ENCODE measurements at regions not wholly inside any gene's neighbourhood (a gene's known extent, or its start where the extent isn't known, plus 50 kb on each side); places are given as distances from the start of the nearest gene placed in this dataset.

GRCh38 chr12:25675808-25676207 is 122.7 kb upstream of the LMNTD1 start (continued):
- TF ChIP-seq, protein P1, sequence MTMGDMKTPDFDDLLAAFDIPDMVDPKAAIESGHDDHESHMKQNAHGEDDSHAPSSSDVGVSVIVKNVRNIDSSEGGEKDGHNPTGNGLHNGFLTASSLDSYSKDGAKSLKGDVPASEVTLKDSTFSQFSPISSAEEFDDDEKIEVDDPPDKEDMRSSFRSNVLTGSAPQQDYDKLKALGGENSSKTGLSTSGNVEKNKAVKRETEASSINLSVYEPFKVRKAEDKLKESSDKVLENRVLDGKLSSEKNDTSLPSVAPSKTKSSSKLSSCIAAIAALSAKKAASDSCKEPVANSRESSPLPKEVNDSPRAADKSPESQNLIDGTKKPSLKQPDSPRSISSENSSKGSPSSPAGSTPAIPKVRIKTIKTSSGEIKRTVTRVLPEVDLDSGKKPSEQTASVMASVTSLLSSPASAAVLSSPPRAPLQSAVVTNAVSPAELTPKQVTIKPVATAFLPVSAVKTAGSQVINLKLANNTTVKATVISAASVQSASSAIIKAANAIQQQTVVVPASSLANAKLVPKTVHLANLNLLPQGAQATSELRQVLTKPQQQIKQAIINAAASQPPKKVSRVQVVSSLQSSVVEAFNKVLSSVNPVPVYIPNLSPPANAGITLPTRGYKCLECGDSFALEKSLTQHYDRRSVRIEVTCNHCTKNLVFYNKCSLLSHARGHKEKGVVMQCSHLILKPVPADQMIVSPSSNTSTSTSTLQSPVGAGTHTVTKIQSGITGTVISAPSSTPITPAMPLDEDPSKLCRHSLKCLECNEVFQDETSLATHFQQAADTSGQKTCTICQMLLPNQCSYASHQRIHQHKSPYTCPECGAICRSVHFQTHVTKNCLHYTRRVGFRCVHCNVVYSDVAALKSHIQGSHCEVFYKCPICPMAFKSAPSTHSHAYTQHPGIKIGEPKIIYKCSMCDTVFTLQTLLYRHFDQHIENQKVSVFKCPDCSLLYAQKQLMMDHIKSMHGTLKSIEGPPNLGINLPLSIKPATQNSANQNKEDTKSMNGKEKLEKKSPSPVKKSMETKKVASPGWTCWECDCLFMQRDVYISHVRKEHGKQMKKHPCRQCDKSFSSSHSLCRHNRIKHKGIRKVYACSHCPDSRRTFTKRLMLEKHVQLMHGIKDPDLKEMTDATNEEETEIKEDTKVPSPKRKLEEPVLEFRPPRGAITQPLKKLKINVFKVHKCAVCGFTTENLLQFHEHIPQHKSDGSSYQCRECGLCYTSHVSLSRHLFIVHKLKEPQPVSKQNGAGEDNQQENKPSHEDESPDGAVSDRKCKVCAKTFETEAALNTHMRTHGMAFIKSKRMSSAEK (CRISPR knock-in tag; IDR thresholded peaks at IDR 0.05; ENCODE audit: borderline replicate concordance) = no peak

DNA sequence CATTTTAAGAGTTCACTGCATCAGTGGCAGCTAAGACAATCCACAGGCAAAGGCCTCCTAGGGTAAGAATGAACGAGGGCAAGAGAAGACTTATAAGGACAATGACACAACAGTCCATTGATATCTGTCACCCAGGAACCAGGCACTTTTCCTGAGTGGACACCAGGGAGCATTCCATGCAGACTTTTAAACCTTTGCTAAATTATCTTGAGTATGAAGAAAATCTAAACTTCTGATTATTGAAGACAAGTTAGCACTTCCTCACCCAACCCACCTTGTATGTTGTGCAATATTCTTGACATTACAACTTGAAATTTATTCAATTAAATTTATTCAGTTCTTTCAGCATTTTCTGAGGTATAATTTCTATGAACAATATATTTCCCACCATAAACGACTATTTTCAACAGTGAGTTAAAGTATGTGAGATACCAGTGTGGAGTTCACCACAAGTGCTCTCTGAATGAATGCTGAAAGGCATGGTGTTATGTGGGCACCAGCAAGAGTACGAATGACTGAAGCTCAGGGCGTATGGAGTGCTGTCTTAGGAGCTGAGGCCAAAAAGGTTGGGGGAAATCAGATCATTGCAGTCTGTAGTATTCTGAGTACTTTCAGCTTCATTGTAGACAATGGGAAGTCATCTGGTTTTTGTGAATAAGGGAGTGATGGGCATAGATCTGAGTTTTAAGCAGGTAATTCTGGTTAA is 124.3 kb upstream of the LMNTD1 start:
- CTCF ChIA-PET = no interaction called here
- Mint-ChIP-seq H3K27me3 (ENCODE audit: low read depth) (no peaks in the 10 kb centered on the region), H3K36me3 (no peaks in the 10 kb centered on the region), H3K4me1 (peaks cover 15% of the 10 kb centered on the region), H3K27ac (no peak overlapping the region), H3K4me3 (no peak overlapping the region), H3K9me3 (no peaks in the 10 kb centered on the region)
- DNase-seq (ENCODE audit: low spot score) (no peak), ATAC-seq (no peak)
- POLR2A ChIA-PET = no interaction called here
- TF ChIP-seq PRRX2 (CRISPR knock-in tag; IDR thresholded peaks at IDR 0.05) (no peak), FOXJ3 (CRISPR knock-in tag; IDR thresholded peaks at IDR 0.05; ENCODE audit: borderline replicate concordance) (no peak), AFF4 (CRISPR knock-in tag; IDR thresholded peaks at IDR 0.05; ENCODE audit: borderline replicate concordance) (no peak), NFE2L1 (CRISPR knock-in tag; IDR thresholded peaks at IDR 0.05) (no peak), SP1 (CRISPR knock-in tag; conservative IDR thresholded peaks at IDR 0.05) (no peak), EMX1 (CRISPR knock-in tag; IDR thresholded peaks at IDR 0.05) (no peak), ZNF219 (CRISPR knock-in tag; IDR thresholded peaks at IDR 0.05; ENCODE audit: borderline replicate concordance) (no peak)
- TF ChIP-seq, protein P2, sequence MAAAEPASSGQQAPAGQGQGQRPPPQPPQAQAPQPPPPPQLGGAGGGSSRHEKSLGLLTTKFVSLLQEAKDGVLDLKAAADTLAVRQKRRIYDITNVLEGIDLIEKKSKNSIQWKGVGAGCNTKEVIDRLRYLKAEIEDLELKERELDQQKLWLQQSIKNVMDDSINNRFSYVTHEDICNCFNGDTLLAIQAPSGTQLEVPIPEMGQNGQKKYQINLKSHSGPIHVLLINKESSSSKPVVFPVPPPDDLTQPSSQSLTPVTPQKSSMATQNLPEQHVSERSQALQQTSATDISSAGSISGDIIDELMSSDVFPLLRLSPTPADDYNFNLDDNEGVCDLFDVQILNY (CRISPR knock-in tag; IDR thresholded peaks at IDR 0.05) = no peak
- TF ChIP-seq, protein P3, sequence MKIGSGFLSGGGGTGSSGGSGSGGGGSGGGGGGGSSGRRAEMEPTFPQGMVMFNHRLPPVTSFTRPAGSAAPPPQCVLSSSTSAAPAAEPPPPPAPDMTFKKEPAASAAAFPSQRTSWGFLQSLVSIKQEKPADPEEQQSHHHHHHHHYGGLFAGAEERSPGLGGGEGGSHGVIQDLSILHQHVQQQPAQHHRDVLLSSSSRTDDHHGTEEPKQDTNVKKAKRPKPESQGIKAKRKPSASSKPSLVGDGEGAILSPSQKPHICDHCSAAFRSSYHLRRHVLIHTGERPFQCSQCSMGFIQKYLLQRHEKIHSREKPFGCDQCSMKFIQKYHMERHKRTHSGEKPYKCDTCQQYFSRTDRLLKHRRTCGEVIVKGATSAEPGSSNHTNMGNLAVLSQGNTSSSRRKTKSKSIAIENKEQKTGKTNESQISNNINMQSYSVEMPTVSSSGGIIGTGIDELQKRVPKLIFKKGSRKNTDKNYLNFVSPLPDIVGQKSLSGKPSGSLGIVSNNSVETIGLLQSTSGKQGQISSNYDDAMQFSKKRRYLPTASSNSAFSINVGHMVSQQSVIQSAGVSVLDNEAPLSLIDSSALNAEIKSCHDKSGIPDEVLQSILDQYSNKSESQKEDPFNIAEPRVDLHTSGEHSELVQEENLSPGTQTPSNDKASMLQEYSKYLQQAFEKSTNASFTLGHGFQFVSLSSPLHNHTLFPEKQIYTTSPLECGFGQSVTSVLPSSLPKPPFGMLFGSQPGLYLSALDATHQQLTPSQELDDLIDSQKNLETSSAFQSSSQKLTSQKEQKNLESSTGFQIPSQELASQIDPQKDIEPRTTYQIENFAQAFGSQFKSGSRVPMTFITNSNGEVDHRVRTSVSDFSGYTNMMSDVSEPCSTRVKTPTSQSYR (CRISPR knock-in tag; IDR thresholded peaks at IDR 0.05) = no peak

GRCh38 chr12:25681580-25681979 is 128.5 kb upstream of the LMNTD1 start:
- TF ChIP-seq OVOL2 (CRISPR knock-in tag; IDR thresholded peaks at IDR 0.05; ENCODE audit: borderline replicate concordance) (no peak), NFE2L1 (CRISPR knock-in tag; IDR thresholded peaks at IDR 0.05) (no peak), FOXP1 (CRISPR knock-in tag; IDR thresholded peaks at IDR 0.05; ENCODE audit: borderline replicate concordance) (no peak), NR1H2 (CRISPR knock-in tag; IDR thresholded peaks at IDR 0.05) (no peak), TEAD1 (CRISPR knock-in tag; IDR thresholded peaks at IDR 0.05) (no peak), CREB1 (CRISPR knock-in tag; IDR thresholded peaks at IDR 0.05) (no peak), ESRRA (CRISPR knock-in tag; IDR thresholded peaks at IDR 0.05; ENCODE audit: borderline replicate concordance) (no peak), MXD4 (CRISPR knock-in tag; IDR thresholded peaks at IDR 0.05; ENCODE audit: borderline replicate concordance) (no peak)
- TF ChIP-seq, protein P4, sequence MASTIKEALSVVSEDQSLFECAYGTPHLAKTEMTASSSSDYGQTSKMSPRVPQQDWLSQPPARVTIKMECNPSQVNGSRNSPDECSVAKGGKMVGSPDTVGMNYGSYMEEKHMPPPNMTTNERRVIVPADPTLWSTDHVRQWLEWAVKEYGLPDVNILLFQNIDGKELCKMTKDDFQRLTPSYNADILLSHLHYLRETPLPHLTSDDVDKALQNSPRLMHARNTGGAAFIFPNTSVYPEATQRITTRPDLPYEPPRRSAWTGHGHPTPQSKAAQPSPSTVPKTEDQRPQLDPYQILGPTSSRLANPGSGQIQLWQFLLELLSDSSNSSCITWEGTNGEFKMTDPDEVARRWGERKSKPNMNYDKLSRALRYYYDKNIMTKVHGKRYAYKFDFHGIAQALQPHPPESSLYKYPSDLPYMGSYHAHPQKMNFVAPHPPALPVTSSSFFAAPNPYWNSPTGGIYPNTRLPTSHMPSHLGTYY (CRISPR knock-in tag; IDR thresholded peaks at IDR 0.05) = no peak
- DNase-seq (ENCODE audit: low spot score) (no peak), ATAC-seq (no peak)
- H3K9me3 Mint-ChIP-seq = no peaks in the 10 kb centered on the region
- H3K27ac Mint-ChIP-seq = no peak overlapping the region
- H3K4me3 Mint-ChIP-seq = no peak overlapping the region
- no peaks in the 10 kb centered on the region for H3K27me3 Mint-ChIP-seq (ENCODE audit: low read depth)
- ChIA-PET CTCF (no interaction called here), POLR2A (no interaction called here)
- H3K36me3 Mint-ChIP-seq = no peaks in the 10 kb centered on the region
- H3K4me1 Mint-ChIP-seq = peaks cover 11% of the 10 kb centered on the region
